ENCODE measurements at regions not wholly inside any gene's neighbourhood (a gene's known extent, or its start where the extent isn't known, plus 50 kb on each side); places are given as distances from the start of the nearest gene placed in this dataset.
A peak's percentile ranks its signal among the peaks of the same experiment; 100 is the strongest.
"Not testable (repeated sequence)": the region's sequence is repeated elsewhere in the genome, so short reads cannot be mapped to it uniquely, and the experiment has no call there.

- no peak for DNase-seq
These were observed 103.1 kb upstream of the DAZL start for GRCh38 chr3:16708285-16708684.

DNA sequence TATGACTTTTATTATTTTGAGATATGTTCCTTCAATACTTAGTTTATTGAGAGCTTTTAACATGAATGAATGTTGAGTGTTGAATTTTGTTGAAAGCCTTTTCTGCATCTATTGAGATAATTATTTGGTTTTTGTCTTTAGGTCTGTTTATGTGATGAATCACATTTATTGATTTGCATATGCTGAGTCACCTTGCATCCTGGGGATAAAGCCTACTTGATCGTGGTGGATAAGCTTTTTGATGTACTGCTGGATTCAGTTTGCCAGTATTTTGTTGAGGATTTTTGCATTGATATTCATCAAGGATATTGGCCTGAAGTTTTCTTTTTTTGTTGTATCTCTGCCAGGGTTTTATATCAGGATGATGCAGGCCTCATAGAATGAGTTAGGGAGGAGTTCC, 106.5 kb upstream of the DAZL start:
- DNase-seq = not testable (repeated sequence)

DNA sequence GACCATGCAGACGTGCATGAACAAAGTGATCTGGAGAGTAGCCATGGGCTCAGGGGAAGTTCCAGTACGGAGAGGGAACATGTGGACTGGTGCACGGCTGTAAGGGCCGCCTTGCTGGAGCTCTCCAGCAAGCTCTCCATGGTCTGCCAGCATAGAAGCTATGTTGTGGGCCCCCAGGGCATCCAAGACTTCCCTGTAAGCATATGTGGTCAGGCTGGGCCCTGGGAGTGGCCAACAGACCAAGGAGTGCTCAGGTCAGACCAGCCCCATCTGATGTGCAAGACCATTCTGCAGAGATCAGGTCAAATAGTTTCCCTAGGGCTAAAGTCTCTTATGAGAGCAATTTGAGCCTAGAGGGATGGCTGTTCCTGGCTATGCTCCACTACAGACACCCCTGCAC, 110.1 kb upstream of the DAZL start:
- DNase-seq = no peak

DNA sequence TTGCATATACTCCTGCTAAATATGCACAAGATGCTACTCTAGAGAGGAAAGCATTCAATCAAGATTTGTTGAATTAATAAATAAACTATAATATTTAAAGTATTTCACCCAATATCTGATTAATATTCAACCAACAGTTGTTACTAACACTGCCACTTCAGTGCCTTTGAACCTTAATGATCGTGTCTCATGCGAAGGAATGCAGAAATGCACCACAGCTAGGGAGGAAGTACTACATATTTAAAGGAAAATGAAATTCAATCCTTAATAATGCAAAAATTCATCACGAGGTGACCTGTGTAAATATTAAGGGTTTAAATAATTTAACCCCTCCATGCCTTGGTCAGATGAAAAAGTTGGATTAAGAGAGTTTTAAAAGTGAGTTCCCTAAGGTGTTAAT, 114.2 kb upstream of the DAZL start:
- DNase-seq = no peak

GRCh38 chr3:16720367-16720940, 115.2 kb upstream of the DAZL start:
- DNase-seq = no peak

DNA sequence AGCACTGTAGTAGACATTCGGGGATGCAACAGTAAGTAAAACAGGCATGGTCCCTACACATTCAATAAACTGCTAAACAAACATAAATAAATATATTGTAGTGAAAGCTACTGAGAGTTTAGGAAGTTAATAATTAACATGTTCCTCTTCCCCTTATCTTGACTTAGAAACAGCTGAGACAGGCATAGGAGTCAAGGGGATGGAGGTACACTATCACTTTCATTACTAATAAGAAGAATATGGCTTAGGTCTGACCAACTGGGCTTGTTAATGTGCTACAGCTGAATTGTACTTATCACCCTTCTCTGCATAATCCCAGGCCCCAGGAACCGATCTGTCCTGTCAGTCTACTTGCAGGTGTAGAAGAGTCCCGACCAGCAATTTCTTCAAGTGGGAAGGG, 116.3 kb upstream of the DAZL start:
- DNase-seq = peak; percentile 48

DNA sequence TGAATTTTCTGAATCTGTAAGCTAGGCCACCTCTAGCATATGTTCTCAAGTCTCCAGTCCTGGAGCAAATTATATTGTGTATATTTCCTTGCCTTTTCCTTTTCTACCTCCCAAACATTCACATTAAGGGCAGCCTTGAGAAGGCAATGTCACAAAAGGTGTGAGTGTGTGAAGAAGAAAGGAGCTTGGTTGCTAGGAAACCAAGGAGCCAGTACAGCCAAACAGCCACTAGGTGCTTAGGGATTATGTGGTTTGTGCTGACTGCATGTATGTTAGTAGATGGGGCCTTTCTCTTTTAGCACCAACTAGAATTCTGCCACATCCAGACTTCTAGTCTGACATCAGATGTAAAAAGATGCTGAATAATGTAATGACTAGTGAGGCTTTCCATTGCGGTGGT, 118.8 kb upstream of the DAZL start:
- peak; percentile 0 for DNase-seq

GRCh38 chr3:16724487-16724886, 119.3 kb upstream of the DAZL start:
- DNase-seq = no peak

GRCh38 chr3:16725972-16726371, 120.7 kb upstream of the DAZL start:
- DNase-seq = no peak

DNA sequence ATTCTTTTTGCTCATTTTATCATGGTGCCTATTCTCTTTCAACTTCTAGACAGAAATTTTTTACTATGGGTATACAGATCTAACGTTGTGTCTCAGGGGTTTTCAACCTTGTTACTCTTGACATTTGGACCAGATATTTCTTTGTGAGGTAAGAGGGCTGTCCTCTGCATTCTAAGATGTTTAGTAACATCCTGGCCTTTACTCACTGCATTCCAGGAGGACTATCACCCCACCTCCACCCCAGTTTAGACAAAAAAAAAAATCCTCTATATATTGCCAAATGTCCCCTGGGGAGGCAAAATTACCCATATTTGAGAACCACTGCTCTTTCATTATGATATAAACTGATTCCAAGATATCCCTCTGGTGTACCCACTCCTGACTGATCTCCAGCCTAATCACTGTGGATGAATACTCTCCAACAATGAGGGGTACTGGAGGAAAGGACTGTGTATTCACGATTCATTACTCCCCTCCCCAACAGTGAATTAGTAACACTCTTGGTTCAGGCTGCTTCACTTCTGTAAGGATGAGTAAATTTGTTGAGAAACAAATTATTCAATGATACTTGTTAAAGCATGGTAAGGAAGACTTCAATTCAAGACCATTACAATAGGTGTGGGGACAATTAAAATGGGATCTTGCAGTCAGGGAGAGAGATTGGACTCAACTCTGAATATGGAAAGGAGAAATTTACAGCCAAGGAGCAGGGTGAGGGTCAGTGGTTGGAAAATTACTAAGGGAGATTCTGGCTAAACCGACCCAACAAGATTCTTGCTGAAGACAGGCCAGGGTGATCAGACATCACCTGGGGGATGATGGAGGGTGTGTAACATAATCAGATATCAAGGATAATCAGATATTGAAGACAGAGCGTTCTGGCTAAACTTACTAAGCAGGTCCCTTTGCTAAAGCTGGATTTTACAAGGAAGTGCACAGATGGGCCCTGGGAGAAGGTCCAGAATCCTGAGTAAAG, 123.8 kb upstream of the DAZL start:
- no peak for DNase-seq

- no peak for DNase-seq
These were observed 133.2 kb upstream of the DAZL start for GRCh38 chr3:16738451-16738850.

- DNase-seq = no peak
These were observed 134.4 kb upstream of the DAZL start for GRCh38 chr3:16739541-16740105.

DNA sequence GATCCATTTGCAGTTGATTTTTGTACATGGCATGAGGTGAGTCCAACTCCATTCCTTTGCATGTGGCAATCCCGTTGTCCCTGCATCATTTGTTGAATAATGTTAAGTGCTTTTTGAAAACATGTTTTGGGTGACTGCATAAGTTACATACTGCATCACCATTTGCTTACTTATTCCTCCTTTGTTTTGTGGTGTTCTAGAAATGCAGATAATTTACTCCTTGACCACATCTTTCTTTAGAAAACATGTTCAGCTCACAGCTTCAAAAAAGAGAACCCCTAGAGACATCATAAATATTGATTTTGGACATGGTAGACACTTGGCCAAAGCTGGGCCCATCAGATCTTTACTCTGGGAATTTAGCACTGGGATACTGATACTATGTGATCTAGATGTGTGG, 135.3 kb upstream of the DAZL start:
- peak; percentile 1 for DNase-seq

DNA sequence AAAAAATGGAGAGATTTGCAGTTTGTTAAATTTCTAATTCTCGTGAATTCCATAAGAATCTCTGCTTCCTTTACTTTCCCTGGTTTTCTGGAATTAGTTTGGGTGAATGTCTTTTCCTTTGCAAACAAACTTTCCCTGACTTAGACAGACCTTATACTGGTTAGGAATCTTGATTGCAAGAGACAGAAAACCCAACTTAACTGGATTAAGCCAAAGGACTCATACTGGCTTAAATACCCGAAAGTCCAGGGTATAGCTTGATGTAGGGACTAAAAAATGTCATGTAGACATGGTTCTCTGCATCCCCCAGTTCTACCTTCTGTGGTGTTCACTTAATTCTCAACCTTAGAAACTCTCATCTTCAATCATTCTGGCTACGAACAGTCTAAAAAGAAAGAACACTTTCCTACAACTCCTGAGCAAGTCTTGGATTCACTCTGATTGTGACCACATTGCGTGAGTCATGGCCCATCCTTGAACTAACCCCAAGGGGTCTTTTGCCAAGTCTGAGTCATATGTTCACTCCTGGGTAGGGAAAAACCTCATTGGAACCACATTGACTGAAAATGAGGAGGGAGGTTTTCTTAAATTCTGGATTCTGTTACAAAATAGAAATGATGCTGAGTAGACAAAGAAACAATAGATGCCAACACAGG, 136.0 kb upstream of the DAZL start:
- no peak for DNase-seq

DNA sequence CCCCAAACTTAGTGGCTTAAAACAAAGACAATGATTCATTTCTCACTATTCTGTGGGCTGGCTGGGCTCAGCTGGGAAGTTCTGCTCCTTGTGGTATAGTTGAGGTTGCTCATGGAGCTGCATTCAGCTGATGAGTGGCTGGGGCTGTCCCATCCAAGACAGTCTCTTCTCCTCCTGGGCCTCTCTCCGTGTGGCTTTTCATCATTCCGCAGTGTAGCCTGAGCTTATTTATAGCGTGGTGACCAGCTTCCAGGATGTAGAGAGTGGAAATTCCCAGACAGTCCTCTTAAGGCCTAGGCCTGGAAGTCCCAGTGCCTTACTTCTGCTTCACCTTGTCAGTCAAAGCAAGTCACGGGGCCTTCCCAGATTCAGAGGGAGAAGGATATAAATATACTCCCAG, 136.7 kb upstream of the DAZL start:
- DNase-seq = no peak

- no peak for DNase-seq
These were observed 138.1 kb upstream of the DAZL start for GRCh38 chr3:16743276-16743675.

DNA sequence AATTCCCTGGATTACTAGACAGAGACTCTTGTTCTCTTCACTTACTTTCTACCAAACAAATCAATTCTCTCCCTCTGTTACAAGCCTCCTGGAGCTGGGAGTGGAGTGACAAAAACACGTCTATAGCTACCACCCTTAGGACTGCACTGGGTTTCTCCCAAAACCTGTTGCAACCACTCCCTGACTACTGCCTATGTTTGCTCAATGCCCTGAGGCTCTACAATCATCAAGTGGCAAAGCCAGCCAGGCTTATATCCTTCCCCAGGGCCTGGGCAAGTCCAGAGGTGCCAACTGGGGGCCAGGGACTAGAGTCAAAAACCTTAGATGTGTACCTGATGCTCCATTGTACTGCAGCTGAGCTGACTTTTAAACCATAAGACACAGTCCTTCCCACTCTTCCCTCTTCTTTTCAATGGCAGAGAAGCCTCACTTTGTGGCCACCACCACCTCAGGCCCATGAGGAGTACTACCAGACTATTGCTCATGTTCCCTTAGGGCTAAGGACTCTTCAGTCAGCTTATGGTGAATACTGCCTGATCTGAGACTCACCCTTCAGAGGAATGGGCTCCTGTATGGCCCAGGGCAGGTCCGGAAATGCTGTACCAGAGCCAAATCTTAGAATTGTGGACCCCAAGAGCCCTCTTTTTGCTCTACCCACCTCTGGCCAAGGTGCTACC, 125.4 kb upstream of the PLCL2 start:
- no peak for DNase-seq

- no peak for DNase-seq
These were observed 123.2 kb upstream of the PLCL2 start for GRCh38 chr3:16761571-16761970.

- no peak for DNase-seq
These were observed 119.1 kb upstream of the PLCL2 start for GRCh38 chr3:16765661-16766060.

DNA sequence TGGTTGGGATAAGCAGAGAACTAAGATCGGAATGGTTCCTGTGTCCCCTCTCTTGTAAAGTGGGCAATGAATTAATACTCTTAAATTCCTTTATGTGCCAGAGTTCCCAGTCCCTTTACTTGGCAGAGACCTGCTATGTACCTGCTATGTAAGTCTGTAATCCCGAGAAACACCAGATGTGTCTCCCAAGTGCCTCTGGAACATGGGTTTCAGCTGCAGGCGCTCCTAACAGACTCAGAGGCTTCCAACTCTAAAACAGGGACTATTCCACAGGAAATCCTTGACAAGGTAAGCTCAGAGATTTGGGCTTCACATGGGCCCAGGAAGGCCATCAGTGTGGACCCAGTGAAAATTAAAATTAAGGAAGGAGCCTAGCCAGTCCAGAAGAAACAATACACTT, 117.7 kb upstream of the PLCL2 start:
- DNase-seq = peak; percentile 4

DNA sequence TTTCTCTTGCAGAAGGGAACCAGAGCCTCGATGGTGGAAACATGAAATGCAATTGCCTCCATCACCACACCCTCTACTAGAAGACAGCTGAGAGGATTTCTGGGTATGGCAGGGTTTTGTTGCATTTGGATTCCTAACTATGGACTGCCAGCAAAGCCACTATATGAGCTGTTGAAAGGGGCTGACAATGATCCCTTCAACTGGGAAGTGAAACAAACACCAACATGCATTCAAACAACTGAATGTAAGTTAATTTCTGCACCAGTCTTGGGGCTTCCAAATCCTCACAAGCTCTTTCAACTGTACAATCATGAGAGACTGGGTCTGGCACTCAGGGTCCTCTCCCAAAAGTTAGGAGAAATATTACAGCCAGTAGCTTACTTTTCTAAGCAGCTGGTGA, 116.7 kb upstream of the PLCL2 start:
- no peak for DNase-seq

GRCh38 chr3:16768956-16769355, 115.8 kb upstream of the PLCL2 start:
- no peak for DNase-seq

DNA sequence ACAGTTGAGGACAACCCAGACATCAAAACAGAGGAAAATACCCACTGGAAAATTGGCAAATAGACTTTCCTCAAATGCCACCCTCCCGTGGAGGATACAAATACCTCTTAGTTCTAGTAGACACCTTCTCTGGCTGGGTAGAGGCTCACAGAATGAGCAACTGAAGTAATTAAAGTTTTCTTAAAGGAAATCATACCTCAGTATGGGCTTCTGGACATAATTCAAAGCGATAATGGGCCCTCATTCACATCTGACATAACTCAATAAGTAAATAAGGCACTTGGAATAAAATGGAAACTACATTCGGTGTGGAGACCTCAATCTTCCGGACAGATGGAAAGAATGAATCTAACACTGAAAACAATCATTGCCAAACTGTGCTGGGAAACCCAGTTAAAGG, 115.2 kb upstream of the PLCL2 start:
- no peak for DNase-seq

All from DMS53 (cell line).